SK-N-SH treated with all-trans-retinoic acid at 6 μM for 48 hours (cell line): ENCODE measurements at regions not wholly inside any gene's neighbourhood (a gene's known extent, or its start where the extent isn't known, plus 50 kb on each side); places are given as distances from the start of the nearest gene placed in this dataset.

Experiments used
- ARNTL ChIP-seq: fragments of 450-650 bp; formaldehyde crosslinking; IDR thresholded peaks from 2 replicates; pipeline ENCODE4 v1.5.0; 2020; ENCODE audit warnings: low read depth, mild to moderate bottlenecking, moderate library complexity, borderline replicate concordance
- ZNF565 ChIP-seq: fragments of 450-650 bp; formaldehyde crosslinking; conservative IDR thresholded peaks from 2 replicates; pipeline ENCODE4 v1.5.0; 2020; ENCODE audit warnings: low read depth, mild to moderate bottlenecking, moderate library complexity

- TF ChIP-seq ZNF565 (CRISPR knock-in tag) (no peak), ARNTL (CRISPR knock-in tag) (no peak)
Measured at GRCh38 chr9:102779356-102779755, 215.8 kb upstream of the CYLC2 start.
